IPS DF 6.9 (cell line): ENCODE measurements at regions not wholly inside any gene's neighbourhood (a gene's known extent, or its start where the extent isn't known, plus 50 kb on each side); places are given as distances from the start of the nearest gene placed in this dataset.

ENCODE experiments used
- DNase-seq: peaks from one replicate; pipeline ENCODE4 v3.0.0-alpha.2; 2013; ENCODE audit warnings: low read depth, low spot score
- H3K27ac ChIP-seq: one replicate; pipeline ENCODE4 v1.5.1; 2013; ENCODE audit warnings: low read length, control low read depth
- H3K27me3 ChIP-seq: 2 replicates; pipeline ENCODE4 v1.6.1; 2013; ENCODE audit warnings: mild to moderate bottlenecking, low read length; ENCODE audit not compliant: control insufficient read depth, insufficient read depth
- H3K36me3 ChIP-seq: 2 replicates; pipeline ENCODE4 v1.6.1; 2013; ENCODE audit warnings: low read length; ENCODE audit not compliant: control insufficient read depth, insufficient read depth
- H3K4me1 ChIP-seq: 2 replicates; pipeline ENCODE4 v1.6.1; 2013; ENCODE audit warnings: low read length; ENCODE audit not compliant: control insufficient read depth, insufficient read depth
- H3K4me3 ChIP-seq: 2 replicates; pipeline ENCODE4 v1.5.1; 2013; ENCODE audit warnings: mild to moderate bottlenecking, low read length
- H3K9me3 ChIP-seq: 2 replicates; pipeline ENCODE4 v1.6.1; 2013; ENCODE audit warnings: low read length, inconsistent platforms; ENCODE audit not compliant: control insufficient read depth, insufficient read depth
- WGBS: extraction: QIAGEN DNeasy Blood & Tissue Kit; methylation state at CpG from one replicate; pipeline ENCODE4 v1.1.7; 2013; ENCODE audit warnings: mixed read lengths, missing lambda C conversion rate; ENCODE audit not compliant: insufficient read length, insufficient coverage; 5-methylcytosine and 5-hydroxymethylcytosine counted together

DNA sequence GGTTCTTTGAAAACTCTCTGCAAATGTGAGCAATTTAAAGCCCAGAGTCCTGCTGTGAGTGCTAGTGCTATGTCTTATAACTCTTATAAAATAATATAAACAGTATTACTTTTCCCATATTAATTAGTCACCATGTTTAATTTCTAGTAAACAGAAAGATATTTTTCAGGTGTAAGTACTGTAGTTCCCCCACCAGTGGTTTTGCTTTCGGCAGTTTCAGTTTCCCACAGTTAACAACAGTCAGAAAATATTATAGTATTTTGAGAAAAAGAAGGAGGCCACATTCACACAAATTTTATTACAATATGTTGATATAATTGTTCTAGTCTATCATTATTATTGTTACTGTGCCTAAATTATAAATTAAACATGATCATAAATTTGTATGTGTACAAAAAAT is 800.5 kb downstream of the LRFN5 start:
- Histone ChIP-seq H3K27ac (no peak overlapping the region), H3K27me3 (no peaks in the 10 kb centered on the region), H3K4me1 (no peaks in the 10 kb centered on the region), H3K9me3 (no peaks in the 10 kb centered on the region), H3K36me3 (no peaks in the 10 kb centered on the region), H3K4me3 (no peak overlapping the region)
- WGBS = no CpG with 5 or more reads among the region's 1 CpG
- no peak for DNase-seq

DNA sequence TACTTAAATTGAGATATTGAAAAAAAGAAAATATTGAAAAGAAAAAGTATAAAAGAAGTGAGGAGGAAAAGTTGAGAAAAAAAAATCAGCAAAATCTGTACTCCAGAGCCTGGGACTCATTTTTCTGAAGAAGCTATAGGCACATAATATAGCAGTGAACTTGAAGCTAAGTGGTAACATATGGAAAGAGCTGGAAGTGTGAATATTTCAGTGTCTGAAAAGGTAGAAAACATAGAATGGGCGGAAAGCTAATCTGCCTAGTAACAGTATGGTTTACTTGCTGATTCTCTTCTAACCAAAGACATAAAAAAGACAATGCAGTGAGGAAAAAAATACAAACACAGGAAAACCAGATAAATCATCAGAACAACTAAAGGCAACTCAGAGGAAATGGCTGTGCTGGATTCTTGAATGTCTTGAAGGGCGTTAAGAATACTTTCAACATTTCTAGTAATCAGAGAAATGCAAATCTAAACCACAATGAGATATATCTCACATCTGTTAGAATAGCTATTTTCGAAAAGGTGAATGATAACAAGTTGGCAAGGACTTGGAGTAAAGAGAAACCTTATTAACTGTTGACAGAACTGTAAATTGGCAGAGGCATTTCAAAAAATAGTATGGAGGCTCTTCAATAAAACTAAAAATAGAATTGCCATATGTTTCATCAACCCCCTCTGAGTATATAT is 784.6 kb downstream of the LRFN5 start:
- no peak for DNase-seq
- Histone ChIP-seq H3K27ac (no peak overlapping the region), H3K4me1 (no peaks in the 10 kb centered on the region), H3K9me3 (no peaks in the 10 kb centered on the region), H3K4me3 (no peak overlapping the region), H3K27me3 (no peaks in the 10 kb centered on the region), H3K36me3 (no peaks in the 10 kb centered on the region)
- WGBS = no CpG with 5 or more reads among the region's 3 CpGs

DNA sequence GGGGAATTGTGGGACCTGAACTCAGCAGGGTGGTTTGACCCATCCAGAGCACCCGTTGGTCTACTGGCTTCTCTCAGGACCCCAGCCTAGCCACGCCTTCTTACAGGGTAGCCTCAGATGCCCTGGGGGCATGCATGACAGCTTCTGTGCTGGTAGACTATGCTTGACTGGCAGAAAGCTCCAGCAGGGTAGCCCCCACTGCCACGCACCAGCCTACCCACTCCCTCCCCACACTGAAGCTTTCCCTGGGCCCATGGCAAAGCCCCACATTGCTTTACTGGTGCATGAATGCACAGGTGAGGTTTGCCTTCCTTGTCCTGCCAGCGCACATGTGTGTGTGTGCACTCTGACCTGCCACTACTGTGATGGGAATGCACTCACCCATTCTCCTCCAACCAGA is 772.2 kb downstream of the LRFN5 start:
- Histone ChIP-seq H3K4me3 (no peak overlapping the region), H3K27ac (no peak overlapping the region), H3K27me3 (no peaks in the 10 kb centered on the region), H3K36me3 (no peaks in the 10 kb centered on the region), H3K4me1 (no peaks in the 10 kb centered on the region), H3K9me3 (no peaks in the 10 kb centered on the region)
- no CpG with 5 or more reads among the region's 4 CpGs for WGBS
- DNase-seq = no peak

DNA sequence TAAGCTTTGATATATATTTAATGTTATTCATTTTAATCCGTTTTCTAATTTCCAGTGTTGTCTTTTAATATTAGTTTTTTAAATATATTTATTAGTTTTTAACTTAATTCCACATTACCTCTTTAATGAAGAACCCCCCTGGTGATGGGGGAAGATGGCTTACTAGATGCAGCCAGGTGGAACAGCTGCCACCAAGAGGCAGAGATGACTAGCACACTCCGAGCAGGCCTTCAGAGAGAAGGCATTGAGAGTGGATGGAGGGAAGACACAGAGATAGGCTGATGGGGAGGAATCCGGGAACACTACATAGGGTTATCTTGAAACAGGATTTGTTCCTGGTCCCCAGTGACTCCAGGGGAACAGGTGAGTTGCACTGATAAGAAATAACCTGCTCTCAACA is 771.6 kb downstream of the LRFN5 start:
- no peaks in the 10 kb centered on the region for H3K27me3 ChIP-seq
- no peak overlapping the region for H3K27ac ChIP-seq
- peak; percentile 4 for DNase-seq
- no peaks in the 10 kb centered on the region for H3K36me3 ChIP-seq
- no peaks in the 10 kb centered on the region for H3K4me1 ChIP-seq
- no peaks in the 10 kb centered on the region for H3K9me3 ChIP-seq
- WGBS = no CpG with 5 or more reads among the region's 3 CpGs
- H3K4me3 ChIP-seq = no peak overlapping the region

DNA sequence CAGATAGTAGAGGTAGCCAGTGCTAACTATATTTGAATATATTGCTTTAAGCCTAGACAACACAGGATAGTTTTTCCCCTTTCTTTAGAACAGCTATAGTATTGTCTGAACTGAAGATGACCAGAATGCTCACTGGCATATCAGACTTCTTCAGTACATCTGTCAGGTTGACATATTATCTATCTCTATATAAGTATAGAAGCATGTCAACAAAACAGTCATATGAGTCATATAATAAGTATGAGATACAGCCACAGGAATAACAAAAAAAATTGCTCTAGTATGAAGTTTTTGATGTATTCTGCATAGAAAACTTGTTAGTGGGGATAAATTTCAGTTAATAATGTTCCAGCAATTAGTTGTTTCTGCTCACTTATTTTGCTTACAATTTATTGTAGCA is 767.7 kb downstream of the LRFN5 start:
- no peaks in the 10 kb centered on the region for H3K9me3 ChIP-seq
- no peak overlapping the region for H3K27ac ChIP-seq
- H3K27me3 ChIP-seq = no peaks in the 10 kb centered on the region
- no peak overlapping the region for H3K4me3 ChIP-seq
- H3K4me1 ChIP-seq = no peaks in the 10 kb centered on the region
- DNase-seq = no peak
- H3K36me3 ChIP-seq = no peaks in the 10 kb centered on the region

DNA sequence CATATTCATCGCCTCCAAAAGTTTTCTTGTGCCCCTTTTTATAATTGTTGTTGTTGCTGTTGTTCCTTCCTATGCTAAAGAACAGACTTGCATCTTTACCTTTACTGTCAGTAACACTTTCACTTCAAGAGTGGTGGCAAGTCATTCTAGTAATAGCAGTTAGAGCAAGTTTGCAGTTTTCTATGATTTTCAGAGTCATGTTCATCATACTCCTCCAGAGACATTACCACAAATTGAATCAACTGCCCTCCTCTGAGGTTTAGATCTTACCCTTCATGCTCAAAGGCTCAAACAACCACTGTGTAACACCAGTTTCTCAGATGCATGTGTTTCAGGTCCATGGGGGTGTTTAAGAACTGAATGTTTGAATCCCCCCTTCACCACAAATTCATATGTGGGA is 763.4 kb downstream of the LRFN5 start:
- no peaks in the 10 kb centered on the region for H3K9me3 ChIP-seq
- DNase-seq = no peak
- WGBS = no CpG with 5 or more reads among the region's 1 CpG

DNA sequence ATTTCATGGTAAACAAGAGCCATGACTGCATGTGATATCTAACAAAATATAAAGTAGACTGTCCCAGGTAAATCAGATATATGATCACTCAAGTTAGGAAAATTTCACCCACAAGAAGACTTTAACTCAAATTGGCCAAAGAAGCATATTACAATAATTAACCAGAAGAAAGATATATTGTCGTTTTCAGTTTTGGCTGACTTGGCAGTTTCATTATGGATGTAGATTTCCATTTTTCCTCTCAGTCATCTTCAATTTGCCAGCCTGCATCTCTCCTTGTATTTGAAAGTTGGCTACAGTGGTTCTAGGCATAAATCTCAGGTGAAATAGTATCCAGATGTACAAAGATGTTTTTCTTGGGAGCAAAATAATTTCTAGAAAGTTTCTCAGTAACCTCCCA is 761.6 kb downstream of the LRFN5 start:
- Histone ChIP-seq H3K9me3 (no peaks in the 10 kb centered on the region), H3K4me1 (no peaks in the 10 kb centered on the region), H3K36me3 (no peaks in the 10 kb centered on the region), H3K27me3 (no peaks in the 10 kb centered on the region), H3K4me3 (no peak overlapping the region), H3K27ac (no peak overlapping the region)
- DNase-seq = no peak
- no CpG with 5 or more reads among the region's 1 CpG for WGBS

More for the DNA sequence above, 763.4 kb downstream of the LRFN5 start:
- H3K4me3 ChIP-seq = no peak overlapping the region
- H3K27me3 ChIP-seq = no peaks in the 10 kb centered on the region
- H3K4me1 ChIP-seq = no peaks in the 10 kb centered on the region
- no peaks in the 10 kb centered on the region for H3K36me3 ChIP-seq
- no peak overlapping the region for H3K27ac ChIP-seq

DNA sequence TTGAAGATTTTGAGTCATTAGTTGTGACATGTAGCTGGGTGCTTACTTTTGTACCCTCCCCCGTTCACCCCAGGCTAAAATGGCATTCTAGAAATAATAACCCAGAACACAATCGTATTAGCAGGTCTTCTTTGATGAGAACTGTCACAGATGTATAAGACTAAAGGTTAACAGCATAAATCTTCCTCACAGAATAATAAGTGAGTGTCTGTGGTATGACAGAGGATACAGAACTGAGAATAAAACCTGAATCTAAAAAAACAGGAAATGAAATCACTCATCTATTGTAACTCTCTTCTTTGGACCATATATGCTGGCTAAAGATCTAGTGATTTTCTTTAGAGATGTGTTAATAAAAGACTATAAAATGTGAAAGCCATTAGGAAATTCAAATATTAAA is 746.6 kb downstream of the LRFN5 start:
- WGBS = no CpG with 5 or more reads among the region's 2 CpGs
- no peaks in the 10 kb centered on the region for H3K4me1 ChIP-seq
- no peaks in the 10 kb centered on the region for H3K27me3 ChIP-seq
- no peak overlapping the region for H3K4me3 ChIP-seq
- no peak for DNase-seq
- H3K27ac ChIP-seq = no peak overlapping the region
- no peaks in the 10 kb centered on the region for H3K9me3 ChIP-seq
- no peaks in the 10 kb centered on the region for H3K36me3 ChIP-seq

DNA sequence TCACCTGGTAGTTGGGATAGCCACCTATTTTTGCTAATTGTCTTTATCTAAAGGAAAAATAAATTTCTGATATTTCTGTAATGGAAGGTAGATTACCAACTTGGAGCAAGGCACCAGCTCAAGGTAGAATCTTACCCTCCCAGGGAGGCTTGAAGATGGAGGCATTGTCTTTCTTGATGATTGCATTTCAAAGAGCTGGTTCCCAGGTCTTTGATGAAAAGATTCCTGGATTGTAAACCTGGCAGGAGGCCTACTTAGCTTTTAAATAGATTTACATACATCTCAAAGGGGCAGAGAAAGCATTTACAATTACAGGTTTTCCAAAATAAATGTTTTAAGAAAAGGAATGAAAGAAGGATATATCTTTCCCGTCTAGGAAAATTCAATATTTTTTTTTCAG is 729.2 kb downstream of the LRFN5 start:
- Histone ChIP-seq H3K4me1 (no peaks in the 10 kb centered on the region; the same call in 1 of the 2 replicates), H3K4me3 (no peak overlapping the region), H3K9me3 (no peaks in the 10 kb centered on the region), H3K27ac (no peak overlapping the region), H3K27me3 (peaks cover 2% of the 10 kb centered on the region; the same call in 1 of the 2 replicates), H3K36me3 (no peaks in the 10 kb centered on the region; the same call in 1 of the 2 replicates)
- WGBS = no CpG with 5 or more reads among the region's 1 CpG
- peak; percentile 76 for DNase-seq

DNA sequence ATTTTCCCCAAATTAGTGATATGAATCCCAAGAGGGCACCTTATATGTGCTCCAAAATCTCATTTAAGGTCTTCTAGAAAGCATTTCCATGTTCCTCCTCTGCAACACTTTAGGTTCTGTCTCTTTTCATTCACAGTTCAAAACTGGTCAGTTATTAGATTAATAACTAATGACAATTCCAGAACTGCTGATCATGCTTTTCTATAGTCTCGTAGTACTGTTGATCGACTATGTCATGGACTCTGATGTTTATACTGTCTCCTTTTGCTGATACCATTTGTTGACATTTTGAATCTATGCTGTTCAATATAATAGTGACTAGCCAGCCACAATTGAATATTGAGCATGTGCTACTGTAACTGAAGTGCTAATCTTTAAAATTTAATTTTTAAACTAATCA is 728.3 kb downstream of the LRFN5 start:
- no peak overlapping the region for H3K4me3 ChIP-seq
- DNase-seq = no peak
- no CpG with 5 or more reads among the region's 2 CpGs for WGBS
- H3K27ac ChIP-seq = no peak overlapping the region
- H3K27me3 ChIP-seq = peaks cover 2% of the 10 kb centered on the region; the same call in 1 of the 2 replicates
- no peaks in the 10 kb centered on the region for H3K9me3 ChIP-seq
- H3K36me3 ChIP-seq = no peaks in the 10 kb centered on the region; the same call in 1 of the 2 replicates
- H3K4me1 ChIP-seq = no peaks in the 10 kb centered on the region; the same call in 1 of the 2 replicates

DNA sequence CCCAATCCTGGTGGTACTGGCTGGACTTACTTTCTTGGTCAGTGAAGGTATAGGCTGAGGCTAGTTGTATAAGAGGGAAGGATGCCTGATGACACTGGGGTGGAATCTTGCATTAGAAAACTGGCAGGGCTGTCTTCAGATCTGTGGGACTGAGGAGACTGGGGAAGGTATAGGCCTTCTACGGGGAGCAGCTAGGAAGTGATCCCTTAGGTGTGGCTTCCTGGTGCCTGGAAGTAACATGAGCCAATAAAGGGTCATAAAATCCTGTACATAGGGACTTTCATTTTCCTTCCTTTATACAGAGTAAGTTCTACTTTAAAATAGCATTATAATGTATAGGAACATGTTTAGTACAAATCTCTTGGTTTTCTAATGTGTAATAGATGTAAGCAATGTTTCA is 716.8 kb downstream of the LRFN5 start:
- WGBS = no CpG with 5 or more reads among the region's 1 CpG
- Histone ChIP-seq H3K9me3 (no peaks in the 10 kb centered on the region), H3K4me1 (no peaks in the 10 kb centered on the region), H3K27me3 (no peaks in the 10 kb centered on the region), H3K27ac (no peak overlapping the region), H3K36me3 (no peaks in the 10 kb centered on the region), H3K4me3 (no peak overlapping the region)
- DNase-seq = no peak
